ENCODE measurements at regions not wholly inside any gene's neighbourhood (a gene's known extent, or its start where the extent isn't known, plus 50 kb on each side); places are given as distances from the start of the nearest gene placed in this dataset.

- in situ Hi-C loops (cut with MboI; ENCODE audit: low sequenced_read_pairs) = no loop called here
Measured at GRCh38 chr2:56693501-56693900, 509.7 kb downstream of the CCDC85A start.

GRCh38 chr2:56703001-56703400 lies 519.2 kb downstream of the CCDC85A start:
- in situ Hi-C loops (cut with MboI; ENCODE audit: low sequenced_read_pairs) = no loop called here

DNA sequence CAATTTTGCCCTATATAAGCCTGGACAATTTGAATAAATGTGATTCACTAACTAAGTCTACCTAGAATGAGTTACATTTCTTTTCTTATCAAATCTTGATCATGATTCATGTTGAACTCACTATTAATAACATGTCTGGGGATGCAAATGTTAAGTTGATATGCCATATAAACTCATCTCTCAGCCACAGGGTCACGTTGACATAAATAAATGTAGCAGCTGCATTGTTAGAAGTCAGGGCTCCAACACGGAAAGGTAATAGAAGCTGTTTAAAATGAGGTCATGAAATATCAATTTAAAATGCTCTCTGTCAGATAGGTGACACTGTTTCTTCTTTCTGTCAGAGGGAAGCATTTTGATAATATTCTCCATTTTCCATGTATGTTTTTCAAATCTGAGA lies 521.9 kb downstream of the CCDC85A start:
- in situ Hi-C loops (cut with MboI; ENCODE audit: low sequenced_read_pairs) = no loop called here

DNA sequence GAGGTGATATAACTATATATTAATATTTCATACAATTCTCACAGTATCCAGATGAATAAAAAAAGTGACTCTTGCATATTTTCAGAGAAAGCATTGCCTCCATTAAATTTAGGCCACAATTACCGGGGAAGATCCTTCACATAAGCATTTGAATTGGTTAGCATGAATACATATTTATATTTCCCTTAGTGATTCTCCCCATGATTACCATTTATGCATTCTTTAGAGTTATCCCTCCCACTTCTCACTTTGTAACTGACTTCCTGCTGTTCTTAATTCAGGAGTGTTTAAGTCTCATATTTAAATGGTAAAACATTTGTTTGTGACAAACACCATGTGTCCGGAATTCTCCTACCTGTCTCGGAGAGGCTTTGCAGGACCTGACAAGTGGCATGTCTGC lies 523.4 kb downstream of the CCDC85A start:
- in situ Hi-C loops (cut with MboI; ENCODE audit: low sequenced_read_pairs) = no loop called here

GRCh38 chr2:56707650-56708049 lies 523.9 kb downstream of the CCDC85A start:
- in situ Hi-C loops (cut with MboI; ENCODE audit: low sequenced_read_pairs) = no loop called here

DNA sequence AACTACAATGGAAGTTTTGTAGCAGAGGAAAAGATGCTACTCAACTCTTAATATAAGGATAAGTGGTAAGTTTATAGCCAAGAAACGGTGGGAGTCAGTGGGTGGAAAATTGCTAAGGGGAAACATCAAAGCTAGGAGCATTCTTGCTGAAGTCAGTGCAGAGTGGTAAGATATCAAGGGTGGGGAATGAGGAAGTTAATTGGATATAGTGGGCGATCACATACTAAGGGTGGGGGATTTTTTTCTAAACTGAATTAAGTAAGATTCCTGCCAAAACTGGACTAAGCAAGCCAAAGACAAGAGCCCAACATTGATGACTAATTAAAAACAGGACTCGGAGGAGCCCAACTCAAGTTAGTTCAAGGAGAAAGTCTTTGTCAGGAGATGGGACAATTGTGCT lies 525.4 kb downstream of the CCDC85A start:
- in situ Hi-C loops (cut with MboI; ENCODE audit: low sequenced_read_pairs) = no loop called here

GRCh38 chr2:56713161-56713676 lies 529.4 kb downstream of the CCDC85A start:
- in situ Hi-C loops (cut with MboI; ENCODE audit: low sequenced_read_pairs) = no loop called here

DNA sequence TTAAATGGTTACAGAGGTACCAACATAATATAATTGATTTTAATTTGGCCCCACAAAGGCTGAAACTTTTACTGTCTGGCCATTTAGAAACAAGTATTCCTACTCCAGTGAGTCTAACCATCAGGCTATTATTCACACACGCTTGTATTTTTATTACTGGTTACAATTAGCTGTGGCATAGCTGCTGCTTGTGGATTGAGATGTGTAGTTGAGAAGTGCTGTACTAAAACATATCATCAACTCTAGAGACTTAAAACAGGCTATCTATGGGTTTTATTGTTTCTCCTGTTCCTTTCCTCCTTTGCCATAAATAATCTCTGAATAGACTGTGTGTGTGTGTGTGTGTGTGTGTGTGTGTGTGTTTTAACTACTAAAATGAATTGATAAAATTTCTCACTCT lies 530.2 kb downstream of the CCDC85A start:
- in situ Hi-C loops (cut with MboI; ENCODE audit: low sequenced_read_pairs) = no loop called here

GRCh38 chr2:56714400-56714799 lies 530.6 kb downstream of the CCDC85A start:
- in situ Hi-C loops (cut with MboI; ENCODE audit: low sequenced_read_pairs) = no loop called here

DNA sequence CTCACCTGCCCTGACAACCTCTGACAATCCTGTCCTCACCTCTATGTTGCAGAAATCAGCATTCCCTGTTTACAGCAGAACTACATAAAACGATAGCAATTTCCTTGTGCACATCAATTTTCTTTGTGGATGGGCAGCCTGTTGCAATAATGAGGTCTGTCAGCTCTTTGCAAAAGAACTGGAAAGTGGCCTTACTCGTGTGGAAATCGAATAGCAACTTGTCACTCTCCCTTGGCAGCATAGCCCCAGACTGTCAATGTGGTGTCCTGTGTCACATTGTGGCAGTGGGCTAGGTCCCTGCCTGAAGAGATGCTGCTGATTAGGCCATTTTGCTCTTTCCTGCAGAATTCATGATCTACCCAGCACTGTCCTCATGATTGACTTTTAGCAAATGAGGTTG lies 531.9 kb downstream of the CCDC85A start:
- in situ Hi-C loops (cut with MboI; ENCODE audit: low sequenced_read_pairs) = no loop called here

DNA sequence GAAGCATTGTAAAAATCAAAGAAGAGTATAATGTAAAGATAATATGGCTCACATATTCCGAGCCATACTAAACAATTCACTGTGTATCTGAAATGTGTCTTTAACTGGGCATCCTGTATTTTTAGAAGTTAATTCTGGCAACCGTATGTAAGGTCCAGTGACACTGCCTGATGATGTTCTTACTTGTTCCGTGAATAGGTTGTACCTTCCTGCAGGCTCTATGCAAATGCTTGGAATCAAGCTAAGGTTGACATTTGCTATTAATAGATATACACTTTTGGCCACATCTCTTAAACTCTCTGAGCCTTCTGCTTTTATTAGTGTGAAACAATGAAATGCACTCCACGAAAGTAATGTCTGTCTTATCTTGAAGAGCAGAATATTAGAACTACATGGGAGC lies 534.6 kb downstream of the CCDC85A start:
- in situ Hi-C loops (cut with MboI; ENCODE audit: low sequenced_read_pairs) = no loop called here

GRCh38 chr2:56729212-56729611 lies 545.4 kb downstream of the CCDC85A start:
- in situ Hi-C loops (cut with MboI; ENCODE audit: low sequenced_read_pairs) = loop anchor here (25.0 kb wide), 1 partner anchor 542 kb away; the partner anchor contains the start of gene CCDC85A

DNA sequence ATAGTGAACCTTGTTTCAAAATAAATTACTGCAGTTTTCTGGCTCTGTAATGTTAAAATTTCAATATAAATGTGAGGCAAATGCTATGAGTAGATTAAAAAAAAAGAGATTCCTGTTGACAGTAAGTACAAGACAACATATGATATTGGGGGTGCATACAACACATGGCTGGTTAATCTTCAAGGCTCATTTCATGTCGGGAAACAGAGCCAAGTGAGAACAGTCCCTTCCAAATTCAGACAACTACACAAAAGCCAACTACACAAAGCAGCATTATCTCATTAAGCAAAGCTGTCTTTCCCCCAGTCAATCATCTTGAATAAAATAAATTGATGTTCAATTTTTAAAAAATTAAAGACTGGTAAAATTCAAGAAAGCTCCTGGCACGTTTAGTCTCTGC lies 549.2 kb downstream of the CCDC85A start:
- in situ Hi-C loops (cut with MboI; ENCODE audit: low sequenced_read_pairs) = loop anchor here (25.0 kb wide), 1 partner anchor 546 kb away; the partner anchor contains the start of gene CCDC85A

- in situ Hi-C loops (cut with MboI; ENCODE audit: low sequenced_read_pairs) = loop anchor here (25.0 kb wide), 1 partner anchor 552 kb away; the partner anchor contains the start of gene CCDC85A
Measured at GRCh38 chr2:56739413-56739812, 555.6 kb downstream of the CCDC85A start.

DNA sequence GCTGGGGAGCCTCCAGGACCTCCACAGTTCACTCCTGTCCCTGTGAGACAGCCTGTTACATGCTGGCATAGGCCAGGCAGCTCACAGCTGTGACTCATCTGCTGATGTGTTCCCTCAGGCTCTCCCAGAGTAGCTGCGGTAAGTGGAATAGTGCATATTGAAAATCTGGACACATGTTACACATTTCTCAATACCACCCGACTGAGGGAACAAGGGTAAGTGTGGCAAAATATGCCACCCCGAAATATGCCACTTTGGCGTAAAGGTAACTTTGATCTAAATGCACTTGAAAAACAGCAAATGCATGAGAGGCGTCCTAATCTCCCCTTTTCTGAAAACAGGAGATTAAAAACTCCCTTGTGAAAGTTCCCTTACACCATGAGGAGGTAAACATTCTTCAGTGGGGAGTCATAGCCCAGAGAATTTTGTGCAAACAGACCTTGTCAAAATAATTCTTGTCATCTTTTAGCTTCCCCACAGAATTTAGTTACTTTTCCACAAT lies 557.9 kb downstream of the CCDC85A start:
- in situ Hi-C loops (cut with MboI; ENCODE audit: low sequenced_read_pairs) = loop anchor here (25.0 kb wide), 1 partner anchor 554 kb away; the partner anchor contains the start of gene CCDC85A

DNA sequence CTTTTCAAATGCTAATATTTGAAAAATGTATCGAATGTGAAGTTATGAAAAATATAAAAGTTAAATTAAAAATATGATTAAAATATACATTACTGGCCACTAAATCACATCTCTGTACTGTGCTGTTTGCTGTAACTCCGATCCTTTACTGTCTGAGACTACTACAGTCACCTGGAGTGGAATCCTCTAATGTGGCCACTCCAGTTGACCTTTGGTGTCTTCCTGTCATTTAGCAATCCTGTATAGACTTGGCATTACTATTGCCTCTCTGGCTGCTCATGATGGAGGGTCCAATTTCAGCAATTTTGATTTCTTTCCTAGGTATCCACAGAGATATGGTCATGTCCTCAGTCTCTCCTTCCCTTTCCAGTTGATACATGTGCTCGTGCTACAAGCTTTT lies 560.0 kb downstream of the CCDC85A start:
- in situ Hi-C loops (cut with MboI; ENCODE audit: low sequenced_read_pairs) = loop anchor here (25.0 kb wide), 1 partner anchor 557 kb away; the partner anchor contains the start of gene CCDC85A

DNA sequence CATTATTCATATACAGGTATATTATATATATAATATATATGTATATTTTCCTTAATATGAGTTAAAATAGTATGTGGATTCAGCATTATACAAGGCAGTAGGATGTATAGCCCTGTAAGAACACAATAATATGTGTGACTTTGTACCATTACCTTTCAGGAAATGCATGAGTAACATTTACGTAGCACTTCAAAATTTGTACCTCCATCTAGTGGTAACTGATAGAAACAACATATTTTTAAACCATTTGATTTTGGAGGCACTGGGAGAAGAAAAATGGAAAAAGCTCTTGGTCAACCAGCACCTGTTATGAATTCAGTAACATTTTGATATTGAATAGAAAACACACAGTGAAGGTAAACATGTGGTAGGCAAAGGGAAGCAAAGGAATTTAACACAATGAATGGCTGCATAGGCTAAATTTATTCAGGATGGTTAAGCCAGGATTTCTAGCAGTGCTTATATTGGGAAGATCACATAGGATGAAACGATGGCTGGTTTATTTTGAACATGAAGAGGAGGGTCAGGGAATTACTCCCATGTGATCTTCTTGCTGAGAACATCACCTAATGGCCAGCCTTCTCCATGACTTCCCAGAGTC lies 565.5 kb downstream of the CCDC85A start:
- in situ Hi-C loops (cut with MboI; ENCODE audit: low sequenced_read_pairs) = loop anchor here (25.0 kb wide), 1 partner anchor 562 kb away; the partner anchor contains the start of gene CCDC85A

DNA sequence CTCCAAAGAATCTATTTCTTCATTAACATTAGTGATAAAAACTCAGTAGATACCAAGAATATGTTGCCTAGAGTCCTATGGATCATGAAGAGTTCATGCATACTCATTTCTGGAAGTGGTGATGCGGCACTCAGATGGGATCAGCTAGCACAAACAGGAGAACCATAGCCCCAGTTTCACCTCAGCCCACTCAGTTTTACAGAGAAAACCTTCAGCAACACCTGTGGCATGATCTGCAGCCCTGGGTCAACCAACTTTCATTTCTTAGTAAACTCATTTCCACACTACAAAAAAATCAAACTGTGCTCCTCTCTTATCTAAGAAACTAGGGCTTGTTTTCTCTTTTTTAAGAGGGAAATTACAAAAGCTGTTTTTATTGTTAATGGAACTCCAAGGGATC lies 569.4 kb downstream of the CCDC85A start:
- in situ Hi-C loops (cut with MboI; ENCODE audit: low sequenced_read_pairs) = no loop called here

DNA sequence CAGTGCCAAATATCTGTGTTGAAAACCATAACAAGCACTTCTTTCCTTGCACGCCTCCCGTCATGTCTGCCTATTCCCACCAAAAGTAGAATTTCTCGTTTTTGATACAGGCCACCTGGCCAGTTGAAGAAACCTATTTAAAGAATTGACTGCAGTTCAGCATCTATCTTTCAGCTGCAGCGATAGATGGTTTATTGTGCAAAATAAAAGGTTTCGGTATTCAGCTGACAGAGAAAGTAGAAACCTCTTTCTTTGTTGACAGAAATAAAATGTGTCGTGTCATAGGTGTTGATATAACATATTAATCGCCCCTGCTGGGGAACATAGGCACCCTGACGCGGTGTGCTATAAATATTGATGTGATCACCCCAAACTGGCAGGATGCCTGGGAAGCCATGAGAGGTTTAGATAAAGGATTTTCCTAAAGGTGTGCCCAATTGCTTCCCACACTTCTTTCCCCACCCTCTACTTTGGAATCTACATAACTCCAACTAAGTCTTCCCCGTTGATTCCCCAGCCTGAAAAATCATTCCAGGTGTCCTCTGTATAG lies 570.4 kb downstream of the CCDC85A start:
- in situ Hi-C loops (cut with MboI; ENCODE audit: low sequenced_read_pairs) = no loop called here

DNA sequence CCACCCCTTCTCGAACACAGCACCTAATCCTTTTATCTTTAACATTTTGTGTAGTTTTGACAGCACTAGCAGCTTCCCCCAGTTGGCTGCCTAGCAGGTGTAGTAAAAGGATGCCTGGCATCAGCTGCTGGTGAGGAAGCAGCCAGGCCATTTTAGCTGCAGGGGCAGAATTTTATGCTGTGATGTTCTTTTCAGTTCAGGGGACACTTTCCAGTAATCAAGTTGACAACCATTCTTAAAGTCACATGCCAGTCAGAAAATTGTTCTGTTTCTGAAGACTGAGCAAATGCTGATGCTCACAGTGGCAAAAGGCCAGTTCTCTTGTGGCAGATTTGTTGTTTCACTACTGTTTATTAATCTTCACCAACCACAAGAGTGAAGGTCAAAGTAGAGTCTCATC lies 570.8 kb downstream of the CCDC85A start:
- in situ Hi-C loops (cut with MboI; ENCODE audit: low sequenced_read_pairs) = no loop called here

GRCh38 chr2:56757884-56758545 lies 574.2 kb downstream of the CCDC85A start:
- in situ Hi-C loops (cut with MboI; ENCODE audit: low sequenced_read_pairs) = no loop called here

DNA sequence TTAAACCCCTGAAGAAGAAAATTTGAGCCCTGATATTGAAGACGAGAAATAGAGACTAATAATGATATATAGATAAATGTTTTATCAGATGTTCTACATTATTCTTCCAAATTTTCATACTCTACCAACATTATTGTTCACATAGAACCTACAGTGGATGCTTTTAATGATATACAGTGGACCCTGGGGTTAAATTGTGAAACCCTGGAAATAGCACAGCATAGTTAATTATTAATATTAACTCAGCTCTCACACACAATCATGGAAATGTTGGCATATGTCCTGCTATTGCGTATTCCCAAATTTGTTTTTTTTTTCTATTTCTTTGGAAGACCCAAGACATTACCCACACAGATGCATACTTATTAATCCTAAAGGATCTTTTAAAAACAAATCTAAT lies 579.9 kb downstream of the CCDC85A start:
- in situ Hi-C loops (cut with MboI; ENCODE audit: low sequenced_read_pairs) = no loop called here
